NCI-H774 (cell line): ENCODE measurements at regions not wholly inside any gene's neighbourhood (a gene's known extent, or its start where the extent isn't known, plus 50 kb on each side); places are given as distances from the start of the nearest gene placed in this dataset.
"Not testable (repeated sequence)": the region's sequence is repeated elsewhere in the genome, so short reads cannot be mapped to it uniquely, and the experiment has no call there.

ENCODE experiments used
- DNase-seq: peaks from one replicate; lab custom pipeline; 2025; lab: John Stamatoyannopoulos, UW

DNA sequence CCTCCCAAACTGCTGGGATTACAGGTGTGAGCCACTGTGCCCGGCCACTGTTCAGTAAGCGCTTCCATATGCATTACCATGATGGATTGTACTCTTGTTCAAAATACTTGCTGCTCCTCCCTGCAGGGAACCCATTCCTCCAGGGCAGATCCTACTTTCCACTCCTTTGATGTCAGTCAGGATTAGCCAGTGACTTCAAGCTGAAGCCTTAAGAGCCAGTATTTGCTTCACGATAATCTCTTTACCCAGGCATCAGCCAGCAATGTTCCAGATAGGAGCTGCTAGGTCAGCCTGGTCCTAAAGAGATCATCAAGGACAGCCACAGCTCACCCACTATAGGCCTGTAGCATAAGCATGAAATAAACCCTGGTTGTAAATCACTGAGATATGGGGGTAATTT, 96.5 kb upstream of the UBE2E2 start:
- no peak for DNase-seq

DNA sequence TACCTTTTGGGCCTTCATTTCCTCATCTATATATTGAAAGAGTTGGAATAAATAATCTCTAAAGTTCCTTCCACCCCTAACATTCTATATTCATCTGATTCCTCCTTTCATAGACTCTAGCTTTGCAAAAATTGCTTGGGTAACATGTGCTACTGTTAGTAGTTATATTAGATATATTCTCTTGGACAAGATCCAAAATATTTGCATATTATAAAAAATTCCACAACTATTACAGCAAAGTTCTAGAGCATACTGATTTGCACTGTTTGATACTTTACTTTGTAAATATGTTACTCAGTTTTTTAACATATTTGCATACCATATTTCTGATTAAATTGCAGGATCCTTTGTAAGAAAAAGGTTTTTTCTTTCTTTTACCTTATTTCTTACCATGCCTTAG, 95.9 kb upstream of the UBE2E2 start:
- DNase-seq = no peak

DNA sequence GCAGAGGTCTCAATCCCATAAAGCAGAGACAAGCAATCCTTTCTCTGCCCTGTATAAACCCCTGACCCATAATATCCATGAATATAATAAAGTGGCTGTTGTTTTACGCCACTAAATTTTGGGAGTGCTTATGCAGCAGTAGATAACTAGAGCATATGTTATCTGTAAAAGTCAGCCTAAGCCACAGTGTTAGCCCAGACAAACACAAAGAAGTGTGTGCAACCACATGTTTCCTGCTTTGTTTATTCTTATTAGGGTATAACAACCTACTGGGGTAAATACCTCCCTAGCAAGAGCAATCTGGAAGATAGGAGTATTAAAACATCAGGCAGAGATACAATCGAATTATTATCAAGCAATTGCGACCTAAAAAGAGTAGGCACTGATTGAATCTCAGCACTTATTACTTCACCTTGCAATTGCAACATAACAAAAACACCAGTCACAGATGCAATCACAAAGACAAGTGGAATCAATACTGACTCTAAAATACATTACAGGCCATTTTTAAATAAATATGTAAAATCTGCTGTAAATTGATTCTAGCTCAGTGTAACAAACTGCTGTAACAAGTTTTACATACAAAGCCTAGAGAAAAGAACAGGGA, 94.6 kb upstream of the UBE2E2 start:
- no peak for DNase-seq

DNA sequence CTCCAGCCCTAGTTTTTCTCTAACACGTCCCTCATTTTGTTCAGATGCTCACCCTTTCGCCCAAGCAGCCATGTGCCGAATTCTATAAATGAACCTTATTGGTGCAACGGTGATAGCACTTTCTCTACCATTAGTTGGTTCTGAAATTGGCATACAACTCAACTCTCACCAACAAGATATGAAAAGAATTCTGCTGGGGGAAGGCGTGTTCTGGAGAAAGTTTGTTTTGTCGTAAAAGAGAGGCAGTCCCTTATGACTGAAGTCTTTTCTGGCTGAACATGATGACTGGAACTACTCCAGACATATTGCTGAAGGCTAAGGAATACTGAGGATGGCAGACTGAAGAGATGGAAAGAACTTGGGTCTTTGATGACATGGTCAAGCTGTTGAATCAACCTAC, 91.8 kb upstream of the UBE2E2 start:
- no peak for DNase-seq

DNA sequence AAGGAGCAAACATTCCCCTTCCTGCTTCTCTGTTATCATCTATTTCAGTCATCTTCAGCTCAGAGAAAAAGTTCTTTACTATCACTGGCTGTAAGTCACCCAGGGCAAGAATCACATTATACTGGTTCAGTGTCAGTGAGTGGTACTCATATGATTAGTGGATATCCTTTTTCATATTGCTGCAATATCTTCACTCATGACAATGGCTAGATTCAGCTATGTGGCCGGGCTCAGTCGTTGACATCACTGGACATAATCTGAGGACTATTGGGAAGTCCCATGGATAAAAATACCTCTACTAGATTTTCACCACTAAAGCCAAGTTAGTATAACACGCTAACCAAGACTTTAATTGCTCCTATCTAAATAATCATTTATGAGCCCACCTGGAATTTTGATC, 91.3 kb upstream of the UBE2E2 start:
- no peak for DNase-seq

DNA sequence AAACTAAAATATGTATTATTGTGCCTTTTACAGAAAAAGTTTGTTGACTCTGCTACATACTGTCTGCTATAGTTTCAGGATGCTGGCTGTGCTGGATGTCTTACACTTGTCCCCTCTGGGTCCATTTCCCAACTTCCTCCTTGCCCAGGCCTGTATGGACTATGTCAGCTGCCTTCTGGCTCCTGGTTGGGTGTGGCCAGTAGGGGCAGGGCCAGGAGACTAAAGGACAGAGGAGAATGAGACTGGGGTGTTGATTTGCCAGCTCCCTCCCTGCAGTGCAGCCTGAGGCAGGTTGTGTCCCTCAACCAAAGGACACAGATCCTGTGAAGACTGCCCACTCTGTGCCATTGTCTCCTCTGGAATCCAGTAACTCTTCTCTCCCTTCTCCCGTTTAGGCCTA, 90.6 kb upstream of the UBE2E2 start:
- no peak for DNase-seq

DNA sequence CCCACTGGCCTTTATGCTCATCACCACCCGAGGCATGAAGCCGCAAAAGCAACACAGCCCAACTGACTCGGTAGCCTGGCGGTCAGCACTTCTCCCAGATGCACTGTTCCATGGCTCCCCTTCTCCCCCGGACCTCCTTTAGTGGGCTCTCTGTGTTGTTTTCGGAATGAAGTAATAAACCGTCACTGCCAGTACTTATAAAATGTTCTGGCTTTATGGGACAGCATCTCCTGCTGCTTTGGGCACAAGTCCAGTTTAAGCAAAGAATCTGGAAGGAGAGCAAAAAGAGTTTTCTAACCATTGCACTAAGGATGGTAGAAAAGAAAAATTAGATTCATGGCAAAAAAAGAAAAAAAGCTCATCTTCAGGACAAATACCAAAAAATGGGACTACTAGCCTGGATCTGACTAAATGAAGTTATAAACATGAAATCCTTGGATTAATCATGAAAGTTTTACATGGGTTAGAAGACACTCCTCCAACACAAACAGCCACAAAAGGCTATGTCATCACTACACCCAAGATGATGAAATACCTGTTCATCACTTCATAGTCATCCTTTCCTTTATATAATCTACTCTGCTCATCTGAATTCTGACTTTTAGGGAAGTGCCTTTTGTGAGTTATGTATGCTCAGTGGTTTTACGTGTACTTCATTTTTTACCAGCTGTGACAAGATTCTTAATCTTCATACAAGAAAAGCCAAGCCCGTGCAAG, 89.5 kb upstream of the UBE2E2 start:
- DNase-seq = no peak

DNA sequence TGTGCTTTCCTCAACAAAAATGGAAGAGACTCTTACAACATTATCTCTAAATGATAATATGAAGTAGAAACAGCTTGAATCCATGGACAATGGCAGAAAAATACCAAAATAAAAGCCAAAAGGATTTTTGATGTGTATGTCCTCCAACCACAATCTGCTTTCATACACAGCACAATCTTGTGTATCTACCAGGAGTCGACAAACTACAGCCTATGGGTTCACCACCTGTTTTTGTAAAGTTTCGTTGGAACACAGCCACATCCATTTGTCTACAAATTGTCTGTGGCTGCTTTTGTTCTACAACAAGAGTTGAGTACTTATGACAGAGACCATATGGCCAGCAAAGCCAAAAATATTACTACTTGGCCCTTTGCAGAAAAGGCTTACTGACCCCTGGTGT, 88.7 kb upstream of the UBE2E2 start:
- no peak for DNase-seq

DNA sequence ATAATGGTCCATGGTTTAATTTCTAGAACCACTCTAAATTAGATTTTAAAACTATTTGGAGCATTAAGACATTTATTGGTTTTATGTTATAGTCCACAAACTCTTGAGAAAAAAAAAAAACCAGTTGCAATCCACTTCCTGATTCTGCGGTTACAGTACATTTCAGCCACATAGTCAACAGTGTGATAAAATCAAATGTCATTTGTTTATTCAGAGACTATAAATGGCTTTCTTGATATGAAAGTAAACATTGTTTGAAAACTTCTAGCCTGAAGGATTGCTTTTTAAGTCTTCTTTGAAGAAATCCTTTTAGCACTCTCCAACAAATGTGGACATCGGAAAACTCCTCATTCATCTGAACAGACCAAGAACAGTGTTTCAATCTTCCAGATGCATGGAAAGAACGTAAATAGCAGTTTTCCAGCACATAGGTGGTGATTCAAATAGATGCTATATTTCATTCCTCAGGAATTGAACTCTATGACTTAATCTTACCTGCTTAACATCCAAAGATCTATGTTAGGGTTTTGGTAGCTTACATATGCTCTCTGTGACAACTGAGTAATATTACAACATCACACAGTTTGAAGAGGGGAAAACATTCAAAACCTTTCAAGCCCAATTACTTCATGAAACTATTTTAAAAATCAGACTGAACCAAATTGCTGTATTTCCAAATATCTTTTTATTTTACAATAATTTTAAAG, 87.8 kb upstream of the UBE2E2 start:
- DNase-seq = no peak

DNA sequence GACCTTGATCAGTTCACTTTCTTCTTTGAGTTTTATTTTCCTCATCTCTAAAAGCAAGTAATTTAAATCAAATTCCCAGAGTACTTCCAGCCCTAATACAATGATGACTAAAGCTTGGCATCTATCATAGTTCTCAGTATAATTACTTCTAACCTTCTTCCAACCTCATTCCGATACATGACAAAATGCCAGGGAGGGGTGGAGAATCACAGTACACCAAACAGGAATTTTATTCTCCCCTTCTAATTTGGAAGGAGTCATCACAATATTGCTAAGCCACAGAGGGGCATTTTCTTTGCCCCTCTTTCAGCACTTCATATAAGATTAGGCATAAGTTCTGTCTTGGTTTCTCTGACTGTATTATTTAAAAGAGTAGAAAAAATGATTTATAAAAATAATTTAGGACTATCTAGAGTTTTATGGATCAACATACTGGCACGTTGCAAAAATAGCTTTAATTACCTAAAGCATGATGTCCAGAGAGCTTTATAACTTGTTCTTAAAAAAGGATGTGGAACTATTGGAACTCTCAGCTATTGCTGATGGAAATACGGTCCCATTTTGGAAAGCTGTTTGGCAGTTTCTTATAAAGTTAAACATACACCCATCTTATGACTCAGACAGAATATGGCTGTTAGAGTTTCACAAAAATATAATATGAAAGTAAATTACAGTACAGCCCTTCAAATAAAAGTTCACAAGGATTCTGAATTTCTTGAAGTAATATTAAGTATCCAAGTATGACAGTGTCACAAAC, 86.9 kb upstream of the UBE2E2 start:
- no peak for DNase-seq

DNA sequence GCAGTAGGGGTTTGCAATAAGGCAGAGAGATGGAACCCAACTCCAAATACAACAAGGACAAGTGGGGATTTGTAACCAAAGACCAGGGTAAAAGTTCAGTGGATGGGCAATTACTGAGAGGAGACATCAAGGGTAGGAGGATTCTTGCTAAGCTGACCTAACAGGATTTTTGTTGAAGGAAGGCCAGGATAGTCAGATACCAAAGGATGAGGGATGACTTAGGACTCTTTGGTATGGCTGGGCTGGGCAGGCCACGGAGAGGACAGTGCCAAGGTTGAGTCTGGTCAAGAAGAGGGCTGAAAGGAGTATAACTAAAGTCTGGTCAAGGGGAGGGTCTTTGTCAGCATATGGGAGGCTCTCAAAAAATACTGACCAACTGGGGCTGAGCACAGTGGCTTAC, 85.3 kb upstream of the UBE2E2 start:
- no peak for DNase-seq

DNA sequence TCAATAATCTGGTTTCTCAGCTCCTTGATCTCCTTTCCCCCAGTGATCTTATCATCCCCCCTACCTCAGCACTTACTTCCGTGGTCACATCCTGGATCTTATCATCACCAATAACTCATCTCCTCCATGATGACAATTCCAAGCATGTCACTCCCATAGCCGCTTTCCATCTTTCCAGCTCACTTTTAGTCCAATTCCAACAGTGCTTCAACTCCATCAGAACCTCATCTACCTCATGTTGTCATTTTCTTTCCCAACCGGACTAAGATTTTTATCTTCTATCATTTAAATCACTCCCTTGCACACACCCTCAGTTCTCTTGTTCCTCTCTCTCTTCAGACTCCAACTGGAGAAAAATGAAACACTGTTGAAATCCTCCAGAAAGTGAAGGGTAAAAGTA, 75.9 kb upstream of the UBE2E2 start:
- DNase-seq = no peak

DNA sequence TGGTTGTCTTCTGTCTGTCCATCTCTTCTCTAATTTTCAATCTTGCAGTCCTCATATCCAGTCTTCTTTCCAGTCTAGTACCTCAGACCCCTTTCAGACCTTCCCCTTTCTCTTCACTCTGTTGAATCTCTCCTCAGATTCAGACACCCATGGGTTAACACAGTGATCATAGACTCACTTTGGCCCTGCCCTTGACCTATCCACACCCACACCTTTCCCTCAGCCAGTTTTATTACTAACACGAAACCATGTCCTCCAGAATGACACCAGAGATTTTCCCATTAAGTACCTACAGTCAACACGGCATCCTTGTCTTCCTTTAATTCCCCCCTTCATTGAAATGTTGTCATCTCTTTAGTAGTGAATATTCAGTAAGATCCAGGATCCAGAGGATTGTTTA, 74.5 kb upstream of the UBE2E2 start:
- no peak for DNase-seq

DNA sequence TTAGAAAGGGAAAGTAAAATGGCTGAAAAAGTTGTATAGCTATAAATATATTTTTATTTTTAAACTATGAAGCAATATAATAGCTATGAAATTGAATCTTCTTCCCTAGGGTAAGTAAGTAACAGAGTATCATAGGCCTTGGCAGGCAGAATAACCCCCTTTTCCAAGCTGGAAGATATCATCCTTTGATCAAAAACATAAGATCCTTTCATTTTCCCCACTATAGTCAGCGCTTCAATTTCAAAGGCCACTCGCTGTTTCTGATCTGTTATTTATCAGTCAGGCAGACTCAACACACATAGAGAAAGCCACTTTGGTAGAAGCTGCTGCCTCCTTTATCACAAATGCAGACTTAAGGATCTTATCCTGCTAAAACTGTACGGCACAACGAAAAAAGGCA, 74.0 kb upstream of the UBE2E2 start:
- DNase-seq = no peak

DNA sequence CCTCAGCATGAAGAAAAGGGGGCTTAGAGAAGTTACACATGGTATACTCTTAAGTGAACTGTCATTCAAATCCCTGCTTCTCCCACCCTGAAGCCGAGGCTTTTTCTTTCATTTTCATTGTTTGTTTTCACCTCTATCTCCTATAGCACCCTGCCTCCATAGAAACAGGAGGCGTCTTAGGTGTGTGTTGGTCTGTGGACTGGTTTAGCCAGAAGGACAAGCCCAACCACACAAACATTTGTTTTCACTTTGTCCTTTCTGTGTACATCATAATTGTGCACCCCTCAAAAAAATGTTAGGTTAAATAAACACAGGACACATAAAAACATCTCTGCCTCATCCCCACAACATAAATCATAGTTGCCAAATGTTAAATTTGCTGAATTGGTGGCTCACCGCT, 73.3 kb upstream of the UBE2E2 start:
- peak; percentile 57 for DNase-seq

DNA sequence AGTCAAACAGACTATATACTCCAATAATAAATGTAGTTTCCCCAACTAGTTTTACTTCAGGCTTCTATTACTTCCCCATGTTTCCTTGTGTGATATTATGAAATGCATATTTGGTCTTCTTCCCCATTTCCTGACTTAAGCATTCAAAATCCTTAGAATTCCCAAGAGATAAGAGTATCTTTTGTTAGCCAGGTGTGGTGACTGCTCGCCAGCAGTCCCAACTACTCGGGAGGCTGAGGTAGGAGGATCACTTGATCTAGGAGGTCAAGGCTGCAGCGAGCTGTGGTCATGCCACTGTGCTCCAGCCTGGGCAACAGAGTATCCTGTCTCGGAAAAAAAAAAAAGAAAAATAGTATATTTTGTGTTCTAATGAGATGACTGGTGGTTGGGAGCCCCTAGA, 72.7 kb upstream of the UBE2E2 start:
- DNase-seq = no peak

DNA sequence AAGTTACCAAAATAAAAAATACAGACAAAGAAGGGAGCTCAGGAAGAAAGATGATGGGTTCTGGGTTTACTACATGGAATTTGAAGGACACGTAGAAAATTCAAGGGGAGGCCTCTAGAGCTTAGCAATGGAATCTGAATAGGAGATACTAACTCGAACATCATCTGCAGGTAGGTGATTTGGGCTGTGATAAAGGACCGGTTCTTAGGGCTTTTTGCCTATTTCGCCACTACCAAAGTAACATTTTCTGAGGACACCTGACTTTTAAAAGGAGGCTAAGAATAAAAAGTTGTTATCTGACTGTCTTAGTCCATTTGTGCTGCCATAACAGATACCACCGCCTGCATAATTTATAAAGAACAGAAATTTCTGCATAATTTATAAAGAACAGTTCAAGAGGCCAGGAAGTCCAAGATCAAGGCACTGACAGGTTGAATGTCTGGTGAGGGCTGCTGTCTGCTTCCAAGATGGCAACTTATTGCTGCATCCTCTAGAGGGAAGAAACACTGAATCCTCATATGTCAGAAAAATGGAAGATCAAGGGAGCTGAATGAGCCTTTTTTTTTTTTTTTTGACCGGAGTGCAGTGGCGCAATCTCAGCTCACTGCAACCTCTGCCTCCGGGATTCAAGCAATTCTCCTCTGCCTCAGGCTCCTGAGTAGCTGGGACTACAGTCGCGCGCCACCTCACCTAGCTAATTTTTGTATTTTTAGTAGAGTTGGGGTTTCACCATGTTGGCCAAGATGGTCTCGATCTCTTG, 67.9 kb upstream of the UBE2E2 start:
- DNase-seq = no peak

DNA sequence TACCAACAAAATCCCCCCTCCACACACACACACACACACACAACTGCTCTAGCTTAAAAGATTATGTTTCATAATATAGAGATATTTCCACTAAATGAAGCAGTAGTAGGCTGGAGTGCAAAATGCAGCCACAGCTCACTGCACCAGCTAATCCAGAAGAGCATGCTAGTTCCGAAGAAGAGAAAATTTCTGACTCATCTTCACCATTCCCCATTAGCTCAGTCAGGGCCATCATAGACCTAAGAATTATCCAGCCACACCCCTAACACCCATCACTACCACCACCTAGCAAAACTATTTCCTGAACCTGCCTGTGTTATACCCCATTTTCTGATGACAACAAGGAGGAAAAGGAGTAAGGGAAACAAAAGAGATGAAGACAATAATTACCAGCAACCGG, 67.1 kb upstream of the UBE2E2 start:
- DNase-seq = no peak

DNA sequence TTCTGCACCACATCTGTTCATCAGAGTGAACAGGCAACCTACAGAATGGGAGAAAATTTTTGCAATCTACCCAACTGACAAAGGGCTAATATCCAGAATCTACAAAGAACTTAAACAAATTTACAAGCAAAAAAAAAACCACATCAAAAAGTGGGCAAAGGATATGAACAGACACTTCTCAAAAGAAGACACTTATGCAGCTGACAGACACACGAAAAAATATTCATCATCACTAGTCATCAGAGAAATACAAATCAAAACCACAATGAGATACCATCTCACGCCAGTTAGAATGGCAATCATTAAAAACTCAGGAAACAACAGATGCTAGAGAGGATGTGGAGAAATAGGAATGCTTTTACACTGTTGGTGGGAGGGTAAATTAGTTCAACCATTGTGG, 59.1 kb upstream of the UBE2E2 start:
- DNase-seq = not testable (repeated sequence)

DNA sequence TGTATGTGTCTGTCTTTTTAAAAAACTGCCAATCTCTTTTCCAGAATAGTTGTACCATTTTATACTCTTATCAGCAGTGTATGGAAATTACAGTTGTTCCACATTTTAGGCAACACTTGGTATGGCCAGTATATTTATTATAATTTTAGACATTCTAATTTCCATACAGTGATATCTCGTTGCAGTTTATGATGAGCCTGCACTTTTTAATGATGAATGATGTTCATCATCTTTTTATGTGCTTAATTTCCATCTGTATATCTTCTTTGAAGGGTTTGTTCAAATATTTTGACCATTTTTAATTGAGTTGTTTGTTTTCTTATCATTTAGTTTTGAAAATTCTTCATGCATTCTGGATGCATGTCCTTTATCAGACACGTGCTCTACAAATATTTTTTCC, 57.0 kb upstream of the UBE2E2 start:
- DNase-seq = no peak

DNA sequence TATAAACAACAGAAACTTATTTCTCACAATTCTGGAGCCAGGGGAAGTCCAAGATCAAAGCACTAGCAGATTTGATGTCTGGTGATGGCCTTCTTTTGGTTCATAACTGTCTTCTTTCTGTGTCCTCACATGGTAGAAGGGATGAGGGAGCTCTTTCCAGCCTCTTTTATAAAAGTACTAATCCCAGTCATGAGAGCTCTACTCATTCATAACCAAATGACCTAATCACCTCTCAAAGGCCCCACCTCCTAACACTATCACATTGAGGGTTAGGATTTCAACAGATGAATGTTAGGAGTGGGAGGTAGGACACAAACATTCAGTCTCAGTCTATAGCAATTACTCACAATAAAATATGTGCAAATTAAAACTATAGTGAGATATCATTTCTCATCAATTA, 50.1 kb upstream of the UBE2E2 start:
- no peak for DNase-seq
